Esophagus squamous epithelium (tissue), 5 donors: ENCODE measurements at regions not wholly inside any gene's neighbourhood (a gene's known extent, or its start where the extent isn't known, plus 50 kb on each side); places are given as distances from the start of the nearest gene placed in this dataset.

ENCODE experiments used
- DNase-seq: peaks from one replicate; lab custom pipeline; 2025; lab: John Stamatoyannopoulos, UW
- H3K27ac ChIP-seq, 4 donors: fragments of 200-600 bp; sonication (generic); one replicate each; pipeline ENCODE4 v1.5.1; 2016 to 2019; ENCODE audit warnings: mild to moderate bottlenecking in 1 of 4
- H3K27me3 ChIP-seq, 4 donors: fragments of 200-600 bp; sonication (generic); 1 replicate in 3 of 4; 2 replicates in 1 of 4; pipeline versions ENCODE4 v1.5.1 to v1.6.0; 2017 to 2021; ENCODE audit warnings: antibody characterized with exemption in 1 of 4
- H3K36me3 ChIP-seq, 3 donors: fragments of 200-600 bp; sonication (generic); one replicate each; pipeline ENCODE4 v1.5.1; 2016 to 2019
- H3K4me1 ChIP-seq, 3 donors: fragments of 200-600 bp; sonication (generic); one replicate each; pipeline ENCODE4 v1.5.1; 2017 to 2019
- H3K4me3 ChIP-seq, 4 donors: fragments of 200-600 bp; sonication (generic); 1 replicate in 3 of 4; 2 replicates in 1 of 4; pipeline ENCODE4 v1.5.1; 2016 to 2019; ENCODE audit warnings: mild to moderate bottlenecking in 2 of 4, moderate library complexity in 1 of 4
- H3K9me3 ChIP-seq, 3 donors: fragments of 200-600 bp; sonication (generic); one replicate each; pipeline ENCODE4 v1.5.1; 2016 to 2019
- POLR2A ChIP-seq, 4 donors: fragments of 450-650 bp; IDR thresholded peaks; one replicate each; pipeline ENCODE4 v1.6.1; 2017; ENCODE audit warnings: antibody characterized with exemption in 4 of 4, mild to moderate bottlenecking in 4 of 4, moderate library complexity in 3 of 4
- WGBS, 2 donors: methylation state at CpG; one replicate each; pipeline ENCODE4 v1.1.5; 2018; 5-methylcytosine and 5-hydroxymethylcytosine counted together
- intact Hi-C: fragments of 100-400 bp; cut with DNase I; formaldehyde crosslinking; loops from one replicate; pipeline ENCODE4 v1.15.0; 2022
- TF ChIP-seq, protein P1 (sequence below), 6 experiments: fragments of 450-650 bp in 4 of 6; fragments of 200-600 bp in 2 of 6; sonication (generic) in 2 of 6; IDR thresholded peaks; one replicate each; pipeline ENCODE4 v1.5.1; 2016 to 2019; ENCODE audit warnings: antibody characterized with exemption in 6 of 6, mild to moderate bottlenecking in 4 of 6, moderate library complexity in 4 of 6
- donor health status: DM: yes; HTN: yes; CAD: no.

DNA sequence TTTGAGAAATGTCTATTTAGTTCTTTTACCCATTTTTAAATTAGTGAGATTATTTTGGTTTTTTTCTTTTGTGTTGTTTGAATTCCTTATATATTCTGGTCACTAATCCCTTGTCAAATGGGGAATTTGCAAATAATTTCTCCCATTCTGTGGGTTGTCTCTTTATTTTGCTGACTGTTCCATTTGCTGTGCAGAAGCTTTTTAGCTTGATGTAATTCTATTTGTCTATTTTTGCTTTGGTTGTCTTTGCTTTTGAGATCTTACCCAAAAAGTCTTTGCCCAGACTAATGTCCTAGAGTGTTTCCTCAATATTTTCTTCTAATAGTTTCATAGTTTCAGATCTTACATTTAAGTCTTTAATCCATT lies 472.9 kb downstream of the TBL1XR1 start:
- DNase-seq = no peak
- Histone ChIP-seq H3K4me3 (no peak overlapping the region), H3K4me1 (no peaks in the 10 kb centered on the region), H3K9me3 (no peaks in the 10 kb centered on the region), H3K27ac (no peak overlapping the region), H3K27me3 (no peaks in the 10 kb centered on the region), H3K36me3 (no peaks in the 10 kb centered on the region)
- no peak for TF ChIP-seq POLR2A (IDR thresholded peaks at IDR 0.05)
- TF ChIP-seq, protein P1, sequence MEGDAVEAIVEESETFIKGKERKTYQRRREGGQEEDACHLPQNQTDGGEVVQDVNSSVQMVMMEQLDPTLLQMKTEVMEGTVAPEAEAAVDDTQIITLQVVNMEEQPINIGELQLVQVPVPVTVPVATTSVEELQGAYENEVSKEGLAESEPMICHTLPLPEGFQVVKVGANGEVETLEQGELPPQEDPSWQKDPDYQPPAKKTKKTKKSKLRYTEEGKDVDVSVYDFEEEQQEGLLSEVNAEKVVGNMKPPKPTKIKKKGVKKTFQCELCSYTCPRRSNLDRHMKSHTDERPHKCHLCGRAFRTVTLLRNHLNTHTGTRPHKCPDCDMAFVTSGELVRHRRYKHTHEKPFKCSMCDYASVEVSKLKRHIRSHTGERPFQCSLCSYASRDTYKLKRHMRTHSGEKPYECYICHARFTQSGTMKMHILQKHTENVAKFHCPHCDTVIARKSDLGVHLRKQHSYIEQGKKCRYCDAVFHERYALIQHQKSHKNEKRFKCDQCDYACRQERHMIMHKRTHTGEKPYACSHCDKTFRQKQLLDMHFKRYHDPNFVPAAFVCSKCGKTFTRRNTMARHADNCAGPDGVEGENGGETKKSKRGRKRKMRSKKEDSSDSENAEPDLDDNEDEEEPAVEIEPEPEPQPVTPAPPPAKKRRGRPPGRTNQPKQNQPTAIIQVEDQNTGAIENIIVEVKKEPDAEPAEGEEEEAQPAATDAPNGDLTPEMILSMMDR (IDR thresholded peaks at IDR 0.05) = no peak
- intact Hi-C loops = no loop called here

DNA sequence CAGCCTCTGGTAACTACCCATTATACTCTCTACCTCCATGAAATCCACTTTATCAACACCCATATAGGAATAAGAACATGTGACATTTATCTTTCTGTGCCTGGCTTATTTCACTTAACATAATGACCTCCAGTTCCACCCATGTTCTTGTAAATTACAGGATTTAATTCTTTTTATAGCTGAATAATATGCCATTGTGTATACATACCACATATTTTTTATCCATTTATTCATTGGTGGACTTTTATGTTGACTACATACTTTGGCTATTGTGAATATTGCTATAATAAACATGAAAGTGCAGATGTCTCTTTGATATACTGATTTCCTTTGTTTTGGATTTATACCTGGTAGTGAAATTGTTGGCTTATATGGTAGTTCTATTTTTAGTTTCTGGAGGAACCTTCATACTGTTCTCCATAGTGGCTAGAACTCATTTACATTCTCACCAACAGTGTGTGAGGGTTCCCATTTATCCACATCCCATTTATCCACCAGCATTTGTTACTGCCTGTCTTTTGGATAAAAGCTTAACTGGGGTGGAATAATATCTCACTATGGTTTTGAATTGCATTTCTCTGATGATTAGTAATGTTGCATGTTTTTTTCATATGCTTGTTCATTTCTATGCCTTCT lies 473.4 kb downstream of the TBL1XR1 start:
- no peak for DNase-seq
- Histone ChIP-seq H3K36me3 (no peaks in the 10 kb centered on the region), H3K9me3 (no peaks in the 10 kb centered on the region), H3K4me1 (no peaks in the 10 kb centered on the region), H3K27me3 (no peaks in the 10 kb centered on the region), H3K27ac (no peak overlapping the region), H3K4me3 (no peak overlapping the region)
- TF ChIP-seq, protein P1 (IDR thresholded peaks at IDR 0.05) = no peak
- no peak for TF ChIP-seq POLR2A (IDR thresholded peaks at IDR 0.05)
- intact Hi-C loops = no loop called here

DNA sequence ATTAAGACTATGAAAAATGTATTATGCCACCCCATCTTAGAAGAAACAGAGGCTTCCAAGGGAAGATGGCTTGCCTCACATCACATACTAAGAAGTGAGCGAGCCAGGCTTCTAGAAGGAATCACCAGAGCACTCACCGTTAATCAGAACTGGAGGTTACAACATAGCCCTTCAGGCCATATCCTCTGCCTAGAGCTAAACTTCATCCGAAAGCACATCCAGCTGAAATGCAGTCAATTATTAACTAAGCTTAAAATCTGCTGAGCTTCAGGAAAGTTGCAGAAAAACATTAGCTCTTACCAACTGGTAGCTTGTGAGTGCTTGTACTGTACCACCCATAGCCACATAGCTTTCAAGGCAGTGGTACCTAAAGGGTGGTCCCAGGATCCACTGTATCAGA lies 483.2 kb downstream of the TBL1XR1 start:
- TF ChIP-seq, protein P1 (IDR thresholded peaks at IDR 0.05) = no peak
- TF ChIP-seq POLR2A (IDR thresholded peaks at IDR 0.05) = no peak
- intact Hi-C loops = no loop called here
- Histone ChIP-seq H3K36me3 (no peaks in the 10 kb centered on the region), H3K4me3 (no peak overlapping the region), H3K4me1 (no peaks in the 10 kb centered on the region), H3K27me3 (no peaks in the 10 kb centered on the region), H3K27ac (no peak overlapping the region), H3K9me3 (no peaks in the 10 kb centered on the region)
- no peak for DNase-seq
- 69 to 81% methylated on average over 2 to 3 of the region's 3 CpGs for WGBS, 2 donors

DNA sequence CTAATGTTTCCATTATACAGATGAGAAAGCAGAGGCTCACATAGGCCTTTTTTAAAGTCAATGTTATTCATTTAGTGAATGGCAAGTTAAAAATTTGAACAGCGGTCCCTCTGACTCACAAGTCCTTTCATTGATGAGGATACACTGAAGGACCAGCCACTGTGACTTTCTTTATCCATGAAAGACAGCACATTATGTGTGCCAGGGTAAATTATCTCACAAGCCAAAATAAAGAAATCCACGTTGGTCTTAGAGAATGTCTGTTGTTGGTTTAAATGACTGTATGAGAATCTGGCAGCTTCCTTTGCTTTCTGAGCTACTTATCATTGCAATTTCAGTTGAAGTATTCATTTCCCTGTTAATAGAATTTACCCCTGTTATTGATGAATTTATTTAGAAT lies 485.1 kb downstream of the TBL1XR1 start:
- H3K36me3 ChIP-seq = no peaks in the 10 kb centered on the region
- intact Hi-C loops = no loop called here
- no peak overlapping the region for H3K4me3 ChIP-seq
- DNase-seq = no peak
- no peaks in the 10 kb centered on the region for H3K4me1 ChIP-seq
- H3K9me3 ChIP-seq = no peaks in the 10 kb centered on the region
- no peaks in the 10 kb centered on the region for H3K27me3 ChIP-seq
- TF ChIP-seq, protein P1 (IDR thresholded peaks at IDR 0.05) = no peak
- no peak for TF ChIP-seq POLR2A (IDR thresholded peaks at IDR 0.05)
- WGBS, 2 donors = 51 to 53% methylated on average over 2 of the region's 2 CpGs
- H3K27ac ChIP-seq = no peak overlapping the region

DNA sequence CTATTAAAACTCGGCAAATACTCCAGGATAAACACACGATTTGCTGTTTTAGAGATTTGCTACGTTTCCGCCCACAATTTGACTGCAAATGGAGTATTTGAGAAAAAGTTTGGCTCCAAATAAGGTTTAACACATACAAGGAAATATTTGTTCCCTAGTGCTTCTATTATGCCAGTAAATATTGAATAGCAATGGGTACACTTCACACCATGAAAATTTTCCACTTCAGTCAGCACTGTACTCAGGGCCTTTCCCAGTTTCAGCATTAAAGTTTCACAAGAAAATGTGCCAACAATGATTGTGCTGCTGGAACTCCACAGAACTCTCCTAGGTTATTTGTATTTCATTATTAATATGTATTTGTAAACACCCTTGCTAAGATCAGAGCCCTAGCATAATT lies 498.0 kb downstream of the TBL1XR1 start:
- no peaks in the 10 kb centered on the region for H3K36me3 ChIP-seq
- no peak for DNase-seq
- intact Hi-C loops = no loop called here
- no peaks in the 10 kb centered on the region for H3K4me1 ChIP-seq
- no peaks in the 10 kb centered on the region for H3K27me3 ChIP-seq
- H3K4me3 ChIP-seq = no peak overlapping the region
- H3K27ac ChIP-seq = no peak overlapping the region
- WGBS, 2 donors = 48 to 73% methylated on average over 4 of the region's 4 CpGs
- TF ChIP-seq, protein P1 (IDR thresholded peaks at IDR 0.05) = no peak
- TF ChIP-seq POLR2A (IDR thresholded peaks at IDR 0.05) = no peak
- no peaks in the 10 kb centered on the region for H3K9me3 ChIP-seq
